Limb (tissue), 2 donors: ENCODE measurements at regions not wholly inside any gene's neighbourhood (a gene's known extent, or its start where the extent isn't known, plus 50 kb on each side); places are given as distances from the start of the nearest gene placed in this dataset.
"Not testable (repeated sequence)": the region's sequence is repeated elsewhere in the genome, so short reads cannot be mapped to it uniquely, and the experiment has no call there.

Source experiments
- DNase-seq, 2 donors: peaks; one replicate each; pipeline ENCODE4 v3.0.0-alpha.2; 2016; ENCODE audit errors: extremely low spot score in 2 of 2

- DNase-seq = not testable (repeated sequence)
Measured at GRCh38 chr15:53923741-53924140, 54.5 kb upstream of the UNC13C start.

- DNase-seq = no peak
Measured at GRCh38 chr15:53918180-53919079, 59.8 kb upstream of the UNC13C start.

- no peak for DNase-seq
Measured at GRCh38 chr15:53917109-53917508, 61.1 kb upstream of the UNC13C start.

- no peak for DNase-seq
Measured at GRCh38 chr15:53911431-53911830, 66.8 kb upstream of the UNC13C start.

GRCh38 chr15:53910852-53911251 lies 67.4 kb upstream of the UNC13C start:
- DNase-seq = no peak

DNA sequence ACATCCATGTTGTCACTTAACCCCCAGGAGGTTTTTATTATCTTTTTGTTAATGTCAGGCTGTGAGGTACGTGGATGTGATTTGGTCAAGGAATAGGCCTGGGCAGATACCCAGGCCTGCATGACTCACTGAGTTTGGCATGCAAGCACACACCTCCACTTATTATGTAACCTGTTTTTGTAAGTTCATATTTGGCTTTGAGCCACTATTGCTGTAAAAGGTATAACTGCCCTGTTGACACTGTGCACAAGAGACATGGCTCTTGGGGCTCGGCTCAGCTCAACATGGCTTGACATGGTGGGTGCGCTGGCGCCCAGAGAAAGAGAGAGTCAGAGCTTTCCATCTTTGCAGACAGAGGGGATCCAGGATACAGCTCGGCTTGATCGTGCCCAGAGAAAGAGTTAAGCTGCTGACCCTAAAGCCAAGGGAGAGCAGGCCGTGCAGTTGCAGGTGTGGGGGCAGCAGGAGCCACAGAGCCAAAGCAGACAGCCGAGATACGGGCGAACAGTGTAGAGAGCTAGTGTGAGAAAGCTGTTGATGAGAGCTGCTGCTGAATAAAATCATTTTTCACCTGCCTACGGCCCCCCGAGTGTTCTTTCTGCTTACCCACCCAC lies 67.9 kb upstream of the UNC13C start:
- no peak for DNase-seq

DNA sequence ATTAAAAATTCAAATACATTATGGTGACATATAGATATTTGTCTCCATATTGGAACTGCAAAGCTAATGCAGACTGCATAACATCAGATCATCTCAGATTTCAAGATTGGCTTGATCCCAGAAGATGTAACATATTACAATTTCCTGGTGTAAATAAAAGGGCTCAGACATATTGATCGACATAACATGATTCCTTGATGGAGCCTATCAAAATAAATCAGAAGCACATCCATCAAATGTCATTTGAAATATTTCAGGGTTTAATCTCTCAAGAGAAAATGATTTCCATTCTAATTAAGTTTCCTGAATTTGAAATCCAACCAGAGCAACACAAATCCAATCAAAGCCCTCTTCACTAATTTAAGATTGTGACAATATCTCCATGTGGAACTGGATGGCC lies 75.1 kb upstream of the UNC13C start:
- DNase-seq = no peak

GRCh38 chr15:53893468-53893867 lies 84.8 kb upstream of the UNC13C start:
- DNase-seq = not testable (repeated sequence)

DNA sequence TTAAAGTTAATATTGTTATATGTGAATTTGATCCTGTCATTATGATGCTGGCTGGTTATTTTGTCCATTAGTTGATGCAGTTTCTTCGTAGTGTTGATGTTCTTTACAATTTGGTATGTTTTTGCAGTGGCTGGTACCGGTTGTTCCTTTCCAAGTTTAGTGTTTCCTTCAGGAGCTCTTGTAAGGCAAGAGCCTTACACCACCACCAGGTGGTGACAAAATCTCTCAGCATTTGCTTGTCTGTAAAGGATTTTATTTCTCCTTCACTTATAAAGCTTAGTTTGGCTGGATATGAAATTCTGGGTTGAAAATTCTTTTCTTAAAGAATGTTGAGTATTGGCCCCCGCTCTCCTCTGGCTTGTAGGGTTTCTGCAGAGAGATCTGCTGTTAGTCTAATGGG lies 86.4 kb upstream of the UNC13C start:
- not testable (repeated sequence) for DNase-seq

- DNase-seq = no peak
Measured at GRCh38 chr15:53884441-53884840, 93.8 kb upstream of the UNC13C start.

DNA sequence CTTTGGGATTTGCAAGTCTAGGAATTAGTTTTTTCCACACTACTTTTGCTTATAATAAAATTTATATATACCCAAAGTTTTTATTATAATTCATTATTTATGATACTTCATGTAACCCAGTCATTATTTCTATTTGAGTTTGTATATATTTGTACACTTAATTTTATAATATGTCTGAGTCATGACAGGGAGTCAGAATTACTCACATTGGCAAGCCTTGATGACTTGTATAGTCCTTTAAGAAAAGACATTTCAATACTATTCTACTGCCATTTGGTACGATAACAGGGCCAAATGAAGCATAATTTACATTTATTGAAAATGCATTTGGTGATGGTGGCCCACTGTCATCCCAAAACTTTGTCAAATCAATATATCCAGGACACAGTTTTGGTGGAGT lies 95.9 kb upstream of the UNC13C start:
- no peak for DNase-seq

DNA sequence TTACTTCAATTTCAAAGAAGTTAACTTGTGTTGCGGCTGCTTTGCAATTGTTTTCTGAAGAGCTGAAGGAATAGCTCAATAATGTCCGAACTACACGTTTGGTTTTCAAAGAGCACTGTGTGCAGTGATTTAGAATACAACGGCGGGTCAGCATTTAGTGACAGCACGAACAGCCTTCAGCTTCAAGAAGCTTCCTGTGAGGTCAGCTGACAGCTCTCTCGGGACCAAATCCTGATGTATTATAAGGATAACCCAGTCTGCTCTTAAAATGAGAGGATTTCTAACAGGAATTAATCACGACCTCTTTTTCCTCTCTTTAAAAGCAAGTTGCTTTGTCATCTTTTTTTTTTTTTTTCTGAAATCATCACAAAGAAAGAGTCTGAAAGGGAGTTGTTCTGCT lies 97.9 kb upstream of the UNC13C start:
- DNase-seq = no peak

GRCh38 chr15:53875711-53876110 lies 102.5 kb upstream of the UNC13C start:
- no peak for DNase-seq

DNA sequence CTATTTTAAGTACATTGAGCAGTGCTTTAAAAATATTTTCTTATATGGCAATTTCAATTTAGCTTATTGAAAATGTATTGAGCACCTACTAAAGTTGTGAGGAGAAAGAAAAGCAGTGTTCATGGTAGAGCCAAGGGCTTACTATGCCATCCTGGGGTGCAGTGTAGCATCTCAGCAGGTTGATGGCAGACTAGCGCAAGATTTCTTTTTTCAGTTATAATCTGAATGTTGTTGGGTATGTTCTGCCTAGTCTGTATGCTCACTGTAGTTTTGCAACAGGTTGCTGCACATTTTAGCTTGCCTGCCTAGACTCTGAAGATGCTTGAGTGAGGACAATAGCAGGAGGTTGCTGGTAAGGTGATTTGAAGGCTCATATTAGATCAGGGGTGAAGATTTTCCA lies 103.1 kb upstream of the UNC13C start:
- no peak for DNase-seq

GRCh38 chr15:53872410-53872809 lies 105.8 kb upstream of the UNC13C start:
- no peak for DNase-seq

- DNase-seq = no peak
Measured at GRCh38 chr15:53869806-53870073, 108.5 kb upstream of the UNC13C start.

- DNase-seq = no peak
Measured at GRCh38 chr15:53869044-53869805, 109.0 kb upstream of the UNC13C start.

- no peak for DNase-seq
Measured at GRCh38 chr15:53862386-53862785, 102.9 kb upstream of the WDR72 start.

GRCh38 chr15:53861792-53862191 lies 102.3 kb upstream of the WDR72 start:
- DNase-seq = no peak

DNA sequence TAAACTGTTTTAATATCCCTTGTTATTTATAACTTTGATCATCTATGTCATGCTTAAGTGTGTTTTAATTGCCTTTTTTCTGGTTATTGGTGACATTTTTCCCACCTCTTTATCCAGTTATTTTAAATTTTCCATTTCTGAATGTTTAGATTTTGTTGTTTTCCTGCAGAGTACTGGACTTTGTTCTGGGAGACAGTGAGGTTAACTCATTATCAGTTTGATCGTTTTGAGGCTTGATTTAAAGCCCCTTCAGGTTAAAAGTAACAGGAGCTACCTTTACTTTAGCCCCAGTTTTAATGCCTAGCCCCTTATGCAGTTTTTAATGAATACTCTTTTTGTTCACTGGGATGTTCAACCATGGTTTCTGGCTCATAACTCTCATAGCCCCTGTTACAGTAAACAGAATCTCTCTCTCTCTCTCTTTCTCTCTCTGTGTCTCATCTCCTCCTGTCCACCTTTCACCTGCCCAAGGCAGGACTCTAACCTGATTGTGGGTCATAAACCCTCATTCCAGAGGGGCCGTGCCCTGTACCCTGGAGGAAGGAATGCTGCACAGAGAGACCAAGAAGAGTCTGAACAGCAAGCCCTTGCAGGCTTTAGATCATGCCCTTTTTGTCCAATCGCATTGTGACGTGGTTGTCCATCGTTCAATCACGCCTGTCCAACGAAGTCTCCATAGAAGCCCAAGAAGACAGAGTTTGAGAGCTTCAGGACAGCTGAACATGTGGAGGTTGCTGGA lies 91.8 kb upstream of the WDR72 start:
- no peak for DNase-seq

GRCh38 chr15:53847745-53848144 lies 88.3 kb upstream of the WDR72 start:
- DNase-seq = no peak

DNA sequence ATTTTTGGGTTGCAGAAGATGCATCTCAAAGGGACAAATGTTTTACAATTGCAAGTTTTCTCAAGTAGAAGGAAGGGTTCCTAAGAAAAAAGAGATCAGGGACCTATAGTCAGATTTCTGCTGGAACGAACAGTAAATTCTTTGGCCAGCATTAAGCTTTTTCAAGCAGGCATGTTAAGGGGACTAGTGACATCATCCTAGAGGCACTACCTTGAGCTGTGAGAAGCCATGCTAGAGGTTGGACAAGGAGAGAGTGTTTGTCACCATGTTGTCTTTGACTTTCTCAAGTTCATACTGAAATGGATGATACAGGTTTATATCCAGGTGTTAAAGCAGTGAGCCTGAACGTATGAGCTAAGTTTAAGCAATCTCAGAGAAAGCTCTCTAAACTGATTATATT lies 85.2 kb upstream of the WDR72 start:
- DNase-seq = no peak
